PC-3 (cell line): ENCODE measurements at regions not wholly inside any gene's neighbourhood (a gene's known extent, or its start where the extent isn't known, plus 50 kb on each side); places are given as distances from the start of the nearest gene placed in this dataset.
A peak's percentile ranks its signal among the peaks of the same experiment; 100 is the strongest.

Experiments
- ATAC-seq: fragments of 200-7000 bp; cut with Tn5 transposase; 2 replicates; pipeline ENCODE4 v1.9.1; 2020; ENCODE audit warnings: mild to moderate bottlenecking, moderate library complexity
- BruUV-seq: library from RNA; stranded (reverse); fragments of 400-500 nt; replicated peaks from 2 replicates; lab custom pipeline; 2021; lab: Mats Ljungman, UMichigan
- CTCF ChIA-PET: fragments of 300-600 bp; sonication (Branson Sonifier 250); formaldehyde crosslinking; loops from one replicate; lab custom pipeline; 2022; ENCODE audit warnings: antibody characterized with exemption; lab: Charles Lee
- POLR2A ChIA-PET: fragments of 300-600 bp; sonication (Branson Sonifier 250); formaldehyde crosslinking; loops from one replicate; lab custom pipeline; 2022; ENCODE audit warnings: antibody characterized with exemption; ENCODE audit not compliant: unreplicated experiment; lab: Charles Lee
- DNase-seq: peaks from one replicate; pipeline ENCODE4 v3.0.0-alpha.2; 2015
- H2AFZ ChIP-seq: fragments of 300-600 bp; sonication (generic); 2 replicates; pipeline ENCODE4 v1.6.0; 2016; ENCODE audit warnings: antibody characterized with exemption, low read length
- H3F3A ChIP-seq: fragments of 300-600 bp; sonication (generic); one replicate; pipeline ENCODE4 v1.6.0; 2017; ENCODE audit warnings: antibody characterized with exemption, low read length, control low read depth, mild to moderate bottlenecking; ENCODE audit not compliant: unreplicated experiment
- H3K27ac ChIP-seq: fragments of 300-600 bp; sonication (generic); 2 replicates; pipeline ENCODE4 v1.5.1; 2016; ENCODE audit warnings: mild to moderate bottlenecking, low read length
- H3K27me3 ChIP-seq: fragments of 300-600 bp; sonication (generic); 2 replicates; pipeline ENCODE4 v1.6.1; 2016; ENCODE audit warnings: low read length, mixed read lengths
- H3K36me3 ChIP-seq: fragments of 300-600 bp; sonication (generic); 2 replicates; pipeline ENCODE4 v1.6.1; 2016; ENCODE audit warnings: low read depth, mixed run types, low read length, mixed read lengths
- H3K4me1 ChIP-seq: fragments of 300-600 bp; sonication (generic); 2 replicates; pipeline ENCODE4 v1.5.1; 2016; ENCODE audit warnings: low read length; ENCODE audit not compliant: insufficient read depth
- H3K4me2 ChIP-seq: fragments of 300-600 bp; sonication (generic); 2 replicates; pipeline ENCODE4 v1.6.0; 2016; ENCODE audit warnings: low read length
- H3K4me3 ChIP-seq: fragments of 300-600 bp; sonication (generic); 2 replicates; pipeline ENCODE4 v1.5.1; 2016; ENCODE audit warnings: mild to moderate bottlenecking, low read length, mixed read lengths
- H3K79me2 ChIP-seq: fragments of 300-600 bp; sonication (generic); 2 replicates; pipeline ENCODE4 v1.6.1; 2017; ENCODE audit warnings: low read length, mixed read lengths
- H3K9ac ChIP-seq: fragments of 300-600 bp; sonication (generic); 2 replicates; pipeline ENCODE4 v1.6.0; 2016; ENCODE audit warnings: mild to moderate bottlenecking, low read length
- H3K9me2 ChIP-seq: fragments of 300-600 bp; sonication (generic); replicated peaks from 2 replicates; pipeline ENCODE4 v1.6.1; 2016; ENCODE audit warnings: mixed run types, low read length, mixed read lengths
- H3K9me3 ChIP-seq: fragments of 300-600 bp; sonication (generic); 2 replicates; pipeline ENCODE4 v1.6.1; 2016; ENCODE audit warnings: low read length, mixed read lengths
- H4K20me1 ChIP-seq: fragments of 300-600 bp; sonication (generic); 2 replicates; pipeline ENCODE4 v1.6.1; 2016; ENCODE audit warnings: low read length, mixed read lengths
- CTCF ChIP-seq: fragments of 300-600 bp; sonication (generic); conservative IDR thresholded peaks from 2 replicates; pipeline ENCODE4 v1.5.1; 2017; ENCODE audit warnings: antibody characterized with exemption, low read depth, mild to moderate bottlenecking, low read length
- EZH2 ChIP-seq: fragments of 300-600 bp; sonication (generic); IDR thresholded peaks from one replicate; pipeline ENCODE4 v1.6.1; 2017; ENCODE audit warnings: antibody characterized with exemption, mild to moderate bottlenecking, low read length; ENCODE audit not compliant: unreplicated experiment
- intact Hi-C: fragments of 100-400 bp; cut with micrococcal nuclease; formaldehyde crosslinking; loops from 2 replicates; pipeline ENCODE4 v1.9.0; 2023

GRCh38 chr14:29521526-29522137, 406.0 kb downstream of the PRKD1 start:
- CTCF ChIA-PET = no interaction called here
- Histone ChIP-seq H3K27ac (no peak overlapping the region), H3K4me3 (no peak overlapping the region), H2AFZ (no peak overlapping the region), H3K27me3 (peaks cover 19% of the 10 kb centered on the region), H3K4me2 (no peak overlapping the region), H3K36me3 (no peaks in the 10 kb centered on the region), H3K9me2 (no peaks in the 10 kb centered on the region), H3K9me3 (no peaks in the 10 kb centered on the region), H4K20me1 (no peaks in the 10 kb centered on the region), H3F3A (no peaks in the 10 kb centered on the region), H3K4me1 (no peaks in the 10 kb centered on the region), H3K79me2 (no peaks in the 10 kb centered on the region), H3K9ac (no peak overlapping the region)
- POLR2A ChIA-PET = no interaction called here
- ATAC-seq (no peak), DNase-seq (peak; percentile 51)
- TF ChIP-seq CTCF (peak; percentile 77), EZH2 (no peak)
- intact Hi-C loops = no loop called here
- BruUV-seq = no TSS peak
